Renal cortical epithelial cell (primary cell): ENCODE measurements at regions not wholly inside any gene's neighbourhood (a gene's known extent, or its start where the extent isn't known, plus 50 kb on each side); places are given as distances from the start of the nearest gene placed in this dataset.
"Not testable (repeated sequence)": the region's sequence is repeated elsewhere in the genome, so short reads cannot be mapped to it uniquely, and the experiment has no call there.

ENCODE experiments used
- DNase-seq: peaks from one replicate; pipeline ENCODE4 v3.0.0-alpha.2; 2011; ENCODE audit warnings: low read depth

GRCh38 chr15:95013381-95013780 is 782.0 kb downstream of the MCTP2 start:
- no peak for DNase-seq

GRCh38 chr15:95016511-95017229 is 785.3 kb downstream of the MCTP2 start:
- peak; percentile 3 for DNase-seq

DNA sequence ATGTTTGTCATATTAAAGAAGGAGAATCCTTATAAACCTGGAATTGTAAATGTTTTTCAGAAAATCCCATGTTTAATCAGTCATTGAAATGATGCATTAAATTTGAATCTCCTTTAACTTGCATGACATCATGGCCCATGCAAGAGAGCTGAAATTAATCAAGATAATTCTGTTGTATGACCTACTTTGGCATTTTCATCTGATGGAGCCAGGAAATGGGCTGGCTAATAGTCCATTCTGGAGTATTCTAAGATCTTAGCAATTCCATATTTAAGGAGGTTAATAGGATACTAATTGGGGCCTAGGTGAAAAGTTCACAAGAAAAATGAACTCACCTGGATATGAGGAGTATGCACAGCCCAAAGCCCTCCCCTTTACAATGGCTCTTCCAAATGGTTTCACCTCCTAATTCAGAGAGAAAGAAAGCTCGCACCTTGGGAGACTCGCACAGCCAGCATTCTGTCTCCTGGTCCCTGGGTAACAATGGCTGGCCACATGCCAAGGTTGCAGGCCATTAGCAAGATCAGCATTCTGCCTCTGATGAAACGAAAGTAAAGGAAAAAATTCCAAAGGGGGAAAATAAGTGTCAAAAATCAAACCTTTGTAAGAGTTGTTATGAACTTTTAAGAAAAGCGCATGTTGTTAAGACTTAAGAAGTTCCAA is 786.4 kb downstream of the MCTP2 start:
- peak; percentile 53 for DNase-seq

DNA sequence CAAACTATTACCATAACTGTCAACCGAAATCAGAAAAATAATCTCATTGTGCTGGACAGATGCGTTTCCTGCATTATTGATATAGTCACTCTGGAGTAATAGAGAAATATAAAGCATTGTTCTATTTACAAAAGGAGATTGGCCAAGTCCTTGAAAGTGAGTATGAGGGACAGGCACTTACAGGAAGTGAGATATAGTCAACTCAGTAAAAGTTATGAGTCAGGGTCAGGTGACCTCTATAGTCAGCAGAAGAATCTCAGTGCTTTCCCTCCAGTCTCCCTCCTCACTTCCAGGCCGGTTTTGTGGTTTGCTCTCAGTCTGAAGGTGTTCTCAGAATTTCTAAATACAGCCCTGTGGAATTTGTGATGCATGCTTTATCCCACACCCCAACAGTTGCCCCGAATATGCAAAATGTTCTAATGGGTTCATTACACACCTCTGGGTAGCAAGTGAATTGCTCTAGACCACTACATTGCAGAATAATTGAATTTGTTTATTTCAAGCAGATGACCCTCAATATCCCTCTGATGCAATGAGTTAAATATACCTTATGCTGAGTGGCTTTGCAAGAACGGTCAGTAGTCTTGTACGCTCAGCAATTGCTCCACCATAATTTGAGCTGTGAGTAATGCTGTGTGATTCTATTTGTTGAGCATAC is 787.7 kb downstream of the MCTP2 start:
- peak; percentile 72 for DNase-seq

GRCh38 chr15:95019907-95020306 is 788.5 kb downstream of the MCTP2 start:
- DNase-seq = no peak

DNA sequence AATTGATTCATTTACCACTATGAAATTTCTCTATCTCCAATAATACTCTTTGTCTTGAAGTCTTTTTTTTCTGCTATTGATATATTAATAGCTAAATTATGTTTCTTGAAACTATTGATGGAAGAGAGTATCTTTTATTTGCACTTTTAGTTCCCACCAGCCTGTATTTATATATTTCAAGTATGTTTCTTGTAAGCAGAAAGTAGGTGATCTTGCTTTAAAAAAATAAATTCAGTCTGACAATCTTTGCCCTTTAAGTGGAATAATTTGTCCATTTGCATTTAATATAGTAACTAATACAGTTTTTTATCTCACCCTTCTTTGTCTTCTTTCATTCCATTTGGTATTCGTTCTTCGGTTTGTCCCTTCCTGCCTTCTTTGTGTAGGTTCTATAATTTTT is 790.5 kb downstream of the MCTP2 start:
- no peak for DNase-seq

DNA sequence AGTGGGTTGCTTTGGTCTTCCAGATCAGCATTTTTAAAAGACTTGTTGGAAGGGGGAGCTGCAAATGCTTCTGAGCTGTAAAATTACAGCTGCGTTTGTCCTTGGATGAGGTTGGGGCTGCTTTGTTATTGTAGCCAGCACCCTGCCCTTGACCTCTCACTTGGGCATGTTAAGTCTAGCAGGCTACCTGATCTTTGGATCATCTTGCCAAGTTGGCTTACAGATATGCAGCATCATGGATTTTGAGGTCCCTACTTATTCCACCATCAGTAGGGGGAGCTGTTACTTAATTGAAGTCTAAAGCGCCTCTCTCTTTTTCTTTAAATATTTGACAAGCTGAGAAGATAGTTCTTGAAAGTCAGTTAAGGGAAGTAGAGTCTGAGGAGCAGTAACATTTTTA is 793.0 kb downstream of the MCTP2 start:
- peak; percentile 33 for DNase-seq

DNA sequence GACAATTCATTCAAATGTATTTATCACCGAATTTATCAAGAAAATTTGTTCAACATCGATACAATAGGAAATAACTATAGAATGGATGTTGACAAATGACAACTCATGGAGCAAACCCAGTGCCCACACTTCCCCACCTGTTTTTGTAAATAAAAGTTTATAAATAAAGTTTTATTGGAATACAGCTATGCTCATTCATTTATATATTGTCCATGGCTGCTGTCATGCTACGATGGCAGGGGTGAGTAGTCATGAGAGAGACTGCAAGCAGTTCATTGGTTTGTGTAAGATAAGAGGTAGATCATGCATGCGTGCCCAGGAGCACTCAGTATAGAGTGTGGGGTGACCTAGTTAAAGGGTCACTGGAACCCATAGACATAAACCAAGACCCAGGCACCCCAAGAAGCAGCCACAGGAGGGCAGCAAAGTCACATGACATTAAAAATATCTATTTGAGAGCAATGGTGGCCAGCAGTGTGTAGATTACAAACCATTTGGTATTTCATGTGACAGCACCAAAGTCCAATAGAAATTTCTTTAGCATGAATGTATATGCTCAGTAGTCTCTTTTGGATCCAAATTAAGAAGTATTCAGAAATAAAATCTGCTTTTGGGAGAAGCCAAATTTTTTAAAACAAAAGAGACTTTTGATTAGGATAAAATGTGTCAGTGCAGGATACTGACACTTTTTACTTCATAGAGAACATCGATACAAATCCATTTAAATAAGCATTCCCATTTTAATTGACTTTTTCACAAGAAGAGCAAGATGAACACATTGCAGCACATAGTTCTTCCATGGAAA is 794.8 kb downstream of the MCTP2 start:
- peak; percentile 19 for DNase-seq

- no peak for DNase-seq
These were observed 796.6 kb downstream of the MCTP2 start for GRCh38 chr15:95027981-95028380.

DNA sequence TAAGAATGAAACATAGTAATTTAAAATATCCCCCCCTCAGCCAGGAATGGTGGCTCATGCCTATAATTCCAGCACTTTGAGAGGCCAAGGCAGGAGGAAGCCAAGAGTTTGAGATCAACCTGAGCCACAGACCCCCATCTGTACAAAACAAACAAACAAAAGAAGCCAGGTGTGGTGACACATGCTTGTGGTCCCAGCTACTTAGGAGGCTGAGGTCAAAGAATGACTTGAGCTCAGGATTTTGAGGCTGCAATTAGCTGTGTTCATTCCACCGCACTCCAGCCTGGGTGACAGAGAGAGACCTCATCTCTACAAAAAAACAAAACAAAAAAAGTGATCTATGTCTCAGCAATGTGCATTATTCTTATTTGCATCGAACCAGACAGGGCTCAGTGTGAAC is 800.8 kb downstream of the MCTP2 start:
- peak; percentile 2 for DNase-seq

GRCh38 chr15:95035106-95035505 is 803.7 kb downstream of the MCTP2 start:
- no peak for DNase-seq

DNA sequence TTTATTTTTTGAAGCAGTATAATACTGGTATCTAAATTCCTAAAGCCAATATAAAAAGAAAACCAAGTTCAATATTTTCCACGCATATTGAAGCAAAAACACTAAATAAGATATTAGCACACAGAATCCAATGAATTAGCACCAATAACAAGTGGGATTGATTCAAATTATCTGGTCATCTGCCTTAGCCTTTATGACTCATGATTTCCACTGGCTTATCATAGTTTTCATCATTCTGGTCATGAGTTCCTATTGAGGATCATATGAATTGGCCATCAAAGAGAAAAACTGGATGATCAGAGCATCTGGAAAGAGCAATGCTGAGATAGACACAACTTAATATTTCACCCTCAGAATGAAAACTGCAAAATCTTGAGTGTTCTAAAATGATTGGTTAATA is 809.9 kb downstream of the MCTP2 start:
- DNase-seq = no peak

GRCh38 chr15:95043236-95043932 is 812.0 kb downstream of the MCTP2 start:
- DNase-seq = not testable (repeated sequence)

DNA sequence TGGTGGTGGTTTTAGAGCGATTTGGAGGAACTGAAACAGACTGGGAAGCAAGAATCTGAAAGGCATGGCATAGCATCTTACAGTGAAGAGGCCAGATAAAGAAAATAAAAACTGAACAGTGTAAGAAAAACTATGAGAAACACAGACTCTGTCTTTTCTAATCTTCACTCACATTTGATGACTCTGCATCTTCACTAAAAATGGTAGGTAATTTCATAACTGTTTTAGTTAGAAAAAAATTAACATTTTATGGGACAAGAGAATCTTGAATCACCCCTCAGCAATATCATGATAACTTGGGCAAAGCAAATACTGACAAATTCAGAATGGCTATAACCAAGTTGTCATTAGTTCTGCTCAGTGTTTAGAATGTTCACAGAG is 812.6 kb downstream of the MCTP2 start:
- no peak for DNase-seq

- no peak for DNase-seq
These were observed 813.5 kb downstream of the MCTP2 start for GRCh38 chr15:95044745-95045417.

DNA sequence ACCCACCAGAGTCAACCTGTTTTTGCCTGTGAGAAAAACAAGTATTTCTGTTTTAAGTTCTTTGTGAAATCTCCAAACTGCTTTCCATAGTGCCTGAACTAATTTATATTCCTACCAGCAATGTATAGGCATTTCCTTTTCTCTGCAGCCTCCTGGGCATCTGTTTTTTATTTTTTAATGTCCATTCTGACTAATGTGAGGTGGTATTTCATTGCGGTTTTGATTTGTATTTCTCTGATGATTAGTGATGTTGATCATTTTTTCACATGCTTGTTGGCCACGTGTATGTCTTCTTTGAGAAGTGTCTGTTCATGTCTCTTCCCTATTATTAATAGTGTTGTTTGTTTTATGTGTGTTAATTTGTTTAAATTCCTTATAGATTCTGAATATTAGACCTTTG is 820.5 kb downstream of the MCTP2 start:
- no peak for DNase-seq

- DNase-seq = no peak
These were observed 828.1 kb downstream of the MCTP2 start for GRCh38 chr15:95059346-95059905.

DNA sequence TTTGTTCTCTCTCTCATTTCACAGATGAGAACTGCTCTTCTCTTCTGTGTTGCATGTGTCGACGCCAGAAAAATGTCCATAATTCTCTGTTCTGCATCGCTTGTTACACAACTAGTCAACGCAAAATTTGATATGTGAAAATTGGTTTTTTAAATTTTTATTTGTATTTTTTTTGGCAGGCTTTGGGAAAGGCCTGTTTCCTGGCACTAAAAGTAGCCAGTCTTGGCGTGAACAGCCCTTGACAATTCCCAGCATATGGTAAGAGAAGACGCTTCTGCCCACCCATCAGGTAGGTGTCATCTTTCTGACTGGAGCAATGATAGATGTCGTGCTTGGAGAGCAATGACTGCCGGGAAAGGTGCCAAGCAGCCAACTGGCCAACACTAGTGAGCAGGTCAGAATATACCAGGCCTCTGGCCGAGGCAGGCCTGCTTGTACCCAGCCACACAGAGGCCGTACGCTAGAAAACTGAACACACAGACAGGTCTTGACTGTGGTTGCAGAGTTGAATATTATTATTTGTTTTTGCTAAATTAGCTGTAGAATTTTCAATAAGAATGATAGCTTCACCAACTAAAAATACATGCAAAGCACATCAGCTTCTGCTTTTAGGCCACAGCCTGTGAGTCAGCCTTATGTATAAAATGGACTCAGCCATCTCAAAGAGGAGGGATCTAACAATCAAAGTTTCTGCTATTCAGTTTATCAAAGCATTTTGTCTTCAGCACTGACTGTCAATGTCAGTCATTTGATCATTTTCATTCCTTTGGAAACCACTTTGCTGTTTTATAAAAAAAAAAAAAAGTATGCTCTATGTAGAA is 837.5 kb downstream of the MCTP2 start:
- DNase-seq = no peak

GRCh38 chr15:95075792-95076677 is 844.7 kb downstream of the MCTP2 start:
- DNase-seq = no peak
